Large intestine (tissue), 3 donors: ENCODE measurements at regions not wholly inside any gene's neighbourhood (a gene's known extent, or its start where the extent isn't known, plus 50 kb on each side); places are given as distances from the start of the nearest gene placed in this dataset.

Source experiments
- DNase-seq, 2 donors: peaks; one replicate each; pipeline versions ENCODE4 v3.0.0 to v3.0.0-alpha.2; 2013
- H3K27ac ChIP-seq: one replicate; pipeline ENCODE4 v1.5.1; 2013; ENCODE audit warnings: low read length
- H3K27me3 ChIP-seq: 2 replicates; pipeline ENCODE4 v1.6.1; 2013; ENCODE audit warnings: low read length; ENCODE audit not compliant: control insufficient read depth, insufficient read depth
- H3K36me3 ChIP-seq: 2 replicates; pipeline ENCODE4 v1.6.1; 2013; ENCODE audit warnings: low read length; ENCODE audit not compliant: control insufficient read depth, insufficient read depth
- H3K4me1 ChIP-seq: one replicate; pipeline ENCODE4 v1.6.1; 2013; ENCODE audit warnings: low read length; ENCODE audit not compliant: control insufficient read depth, insufficient read depth
- H3K4me3 ChIP-seq: one replicate; pipeline ENCODE4 v1.5.1; 2013; ENCODE audit warnings: low read length
- H3K9me3 ChIP-seq: one replicate; pipeline ENCODE4 v1.6.1; 2013; ENCODE audit warnings: mild to moderate bottlenecking, low read depth, low read length, moderate library complexity; ENCODE audit not compliant: control insufficient read depth
- WGBS: methylation state at CpG from one replicate; pipeline ENCODE4 v1.1.5; 2013; ENCODE audit warnings: low lambda C conversion rate; ENCODE audit not compliant: insufficient coverage; 5-methylcytosine and 5-hydroxymethylcytosine counted together

- no peak overlapping the region for H3K4me3 ChIP-seq
- peaks cover 2% of the 10 kb centered on the region for H3K27me3 ChIP-seq
- DNase-seq, result no peak
- no peak overlapping the region for H3K27ac ChIP-seq
- H3K4me1 ChIP-seq, result no peaks in the 10 kb centered on the region
- WGBS, result no CpG with 5 or more reads among the region's 6 CpGs
- no peaks in the 10 kb centered on the region for H3K36me3 ChIP-seq
- H3K9me3 ChIP-seq, result no peaks in the 10 kb centered on the region
Measured at GRCh38 chr14:48925184-48925583, 661.0 kb downstream of the RPS29 start.

- Histone ChIP-seq H3K27ac (no peak overlapping the region), H3K4me1 (no peaks in the 10 kb centered on the region), H3K27me3 (peaks cover 9% of the 10 kb centered on the region), H3K36me3 (no peaks in the 10 kb centered on the region), H3K4me3 (no peak overlapping the region), H3K9me3 (peaks cover 2% of the 10 kb centered on the region)
- no peak for DNase-seq
- no CpG with 5 or more reads among the region's 4 CpGs for WGBS
Measured at GRCh38 chr14:48914921-48915320, 671.3 kb downstream of the RPS29 start.

DNA sequence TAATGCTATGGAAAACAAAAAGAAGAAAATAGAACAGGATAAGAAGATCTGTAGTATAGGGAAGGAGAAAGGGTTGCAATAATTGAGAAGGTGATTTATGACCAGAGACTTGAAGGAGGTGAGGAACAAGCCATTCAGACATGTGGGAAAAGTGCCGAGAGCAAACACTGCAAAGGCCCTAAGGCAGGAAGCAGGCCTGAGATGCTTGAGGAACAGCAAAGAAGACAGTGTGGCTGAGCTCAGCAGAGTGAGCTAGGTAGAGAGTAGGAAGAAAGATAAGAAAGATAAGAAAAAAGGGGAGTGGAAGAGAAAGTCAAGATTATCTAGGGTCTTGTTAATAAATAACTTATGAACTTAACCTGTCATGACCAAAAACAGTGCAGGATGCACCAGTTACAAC, 671.8 kb downstream of the RPS29 start:
- Histone ChIP-seq H3K36me3 (no peaks in the 10 kb centered on the region), H3K4me3 (no peak overlapping the region), H3K9me3 (peaks cover 2% of the 10 kb centered on the region), H3K4me1 (no peaks in the 10 kb centered on the region), H3K27ac (no peak overlapping the region), H3K27me3 (peaks cover 9% of the 10 kb centered on the region)
- peak in 1 of 2 donors; percentile 7 for DNase-seq
- 11% methylated on average over 1 of the region's 1 CpG for WGBS

GRCh38 chr14:48900565-48900964, 685.6 kb downstream of the RPS29 start:
- Histone ChIP-seq H3K27ac (no peak overlapping the region), H3K4me1 (no peaks in the 10 kb centered on the region), H3K36me3 (no peaks in the 10 kb centered on the region), H3K27me3 (peaks cover 4% of the 10 kb centered on the region), H3K9me3 (no peaks in the 10 kb centered on the region), H3K4me3 (no peak overlapping the region)
- DNase-seq, result no peak
- 85% methylated on average over 2 of the region's 3 CpGs for WGBS

GRCh38 chr14:48890333-48890732, 695.8 kb downstream of the RPS29 start:
- DNase-seq, result no peak
- Histone ChIP-seq H3K4me1 (no peaks in the 10 kb centered on the region), H3K9me3 (no peaks in the 10 kb centered on the region), H3K4me3 (no peak overlapping the region), H3K27me3 (no peaks in the 10 kb centered on the region), H3K27ac (no peak overlapping the region), H3K36me3 (no peaks in the 10 kb centered on the region)
- no CpG with 5 or more reads among the region's 1 CpG for WGBS

DNA sequence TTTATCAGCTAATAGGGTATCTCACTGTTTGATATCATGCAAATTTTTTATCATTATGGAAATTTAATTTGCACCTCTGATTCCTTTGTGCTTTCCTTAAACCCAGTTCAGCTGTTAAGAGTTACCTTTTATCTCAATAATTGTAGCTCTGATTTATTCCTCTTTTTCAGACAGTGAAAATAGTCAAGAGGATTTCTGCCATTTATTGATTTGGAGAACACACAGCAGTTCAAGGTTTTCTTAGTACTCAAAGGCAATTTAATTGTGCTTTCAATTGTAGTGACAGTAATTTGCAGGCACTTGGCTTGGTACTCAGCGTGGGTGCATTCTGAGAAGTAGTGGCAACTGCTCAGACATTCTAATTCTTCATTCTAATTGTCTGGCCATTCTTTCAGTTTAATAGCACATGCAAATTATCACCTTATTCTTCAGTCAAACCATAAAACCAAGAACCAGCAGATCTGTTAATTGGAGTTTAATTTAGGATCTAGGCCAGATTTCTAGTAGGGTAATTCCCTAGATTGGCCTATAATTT, 709.3 kb downstream of the RPS29 start:
- no peak for DNase-seq
- Histone ChIP-seq H3K9me3 (no peaks in the 10 kb centered on the region), H3K4me3 (no peak overlapping the region), H3K27ac (no peak overlapping the region), H3K27me3 (no peaks in the 10 kb centered on the region), H3K36me3 (no peaks in the 10 kb centered on the region), H3K4me1 (no peaks in the 10 kb centered on the region)
- no CpG with 5 or more reads among the region's 1 CpG for WGBS

DNA sequence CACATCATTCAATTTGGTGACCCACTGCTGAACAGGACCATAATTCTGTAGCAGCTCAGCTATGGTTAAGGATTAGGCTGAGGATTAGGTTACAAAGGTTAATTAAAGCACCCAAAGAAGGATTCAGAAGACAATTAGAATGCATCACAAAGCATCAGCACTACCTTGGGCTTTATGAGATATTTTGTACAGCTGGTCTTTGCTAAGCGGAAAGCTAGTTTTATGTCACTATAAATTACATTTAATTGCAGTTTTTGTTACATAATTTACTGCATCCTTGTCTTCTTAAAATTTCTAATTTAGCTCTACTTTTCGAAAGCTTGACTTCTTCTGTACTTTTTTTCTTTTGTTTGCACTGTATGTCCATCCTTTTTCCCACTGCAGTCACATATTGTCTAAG, 711.5 kb downstream of the RPS29 start:
- Histone ChIP-seq H3K36me3 (no peaks in the 10 kb centered on the region), H3K27ac (no peak overlapping the region), H3K27me3 (no peaks in the 10 kb centered on the region), H3K9me3 (no peaks in the 10 kb centered on the region), H3K4me3 (no peak overlapping the region), H3K4me1 (no peaks in the 10 kb centered on the region)
- WGBS, result 96% methylated on average over 2 of the region's 2 CpGs
- no peak for DNase-seq

GRCh38 chr14:48857366-48857765, 728.8 kb downstream of the RPS29 start:
- DNase-seq, result no peak
- Histone ChIP-seq H3K27ac (no peak overlapping the region), H3K36me3 (no peaks in the 10 kb centered on the region), H3K9me3 (no peaks in the 10 kb centered on the region), H3K27me3 (no peaks in the 10 kb centered on the region), H3K4me3 (no peak overlapping the region), H3K4me1 (no peaks in the 10 kb centered on the region)
- no CpG with 5 or more reads among the region's 2 CpGs for WGBS

DNA sequence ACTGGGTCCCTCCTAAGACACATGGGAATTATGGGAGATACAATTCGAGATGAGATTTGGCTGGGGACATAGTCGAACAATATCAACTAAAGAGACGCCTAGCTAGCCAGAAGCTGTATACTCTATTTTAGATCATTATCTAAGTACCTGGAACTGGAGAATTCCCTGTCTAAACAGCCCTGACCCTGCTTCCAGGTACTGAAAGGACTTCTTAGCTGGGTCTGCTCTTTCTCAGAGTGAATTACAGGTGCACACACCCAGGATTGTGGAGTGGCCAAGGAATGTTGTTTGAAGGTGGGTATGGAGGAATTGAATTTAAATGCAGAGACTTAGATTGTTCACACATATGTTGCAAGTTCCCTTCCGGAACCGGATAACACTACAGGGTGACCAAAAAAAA, 733.0 kb downstream of the RPS29 start:
- 94% methylated on average over 2 of the region's 5 CpGs for WGBS
- Histone ChIP-seq H3K9me3 (no peaks in the 10 kb centered on the region), H3K36me3 (no peaks in the 10 kb centered on the region), H3K4me3 (no peak overlapping the region), H3K4me1 (no peaks in the 10 kb centered on the region), H3K27ac (no peak overlapping the region), H3K27me3 (no peaks in the 10 kb centered on the region)
- DNase-seq, result no peak

GRCh38 chr14:48849741-48850322, 736.3 kb downstream of the RPS29 start:
- H3K4me1 ChIP-seq, result no peaks in the 10 kb centered on the region
- H3K27ac ChIP-seq, result no peak overlapping the region
- no peaks in the 10 kb centered on the region for H3K36me3 ChIP-seq
- no CpG with 5 or more reads among the region's 2 CpGs for WGBS
- H3K27me3 ChIP-seq, result no peaks in the 10 kb centered on the region
- H3K9me3 ChIP-seq, result no peaks in the 10 kb centered on the region
- H3K4me3 ChIP-seq, result no peak overlapping the region
- DNase-seq, result no peak

DNA sequence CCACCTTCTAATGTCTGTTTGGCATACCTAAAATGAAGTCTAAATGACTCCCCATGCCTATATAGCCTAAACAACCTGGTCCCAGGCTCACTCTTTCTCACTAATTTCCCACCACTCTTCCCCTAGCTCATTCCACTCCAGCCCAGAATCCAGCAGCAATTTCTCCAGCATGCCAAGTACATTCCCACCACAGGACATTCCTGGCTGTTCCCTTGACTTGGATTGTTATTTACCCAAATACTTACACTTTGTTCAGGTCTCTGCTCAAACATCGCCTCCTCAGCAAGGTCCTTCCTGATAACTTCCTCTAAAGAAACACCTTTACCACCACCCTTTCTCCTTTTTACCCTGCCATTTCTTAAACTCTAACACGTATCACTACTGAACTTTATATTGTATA, 743.4 kb downstream of the RPS29 start:
- no peaks in the 10 kb centered on the region for H3K4me1 ChIP-seq
- H3K9me3 ChIP-seq, result no peaks in the 10 kb centered on the region
- no peak for DNase-seq
- WGBS, result 79% methylated on average over 2 of the region's 2 CpGs
- H3K36me3 ChIP-seq, result no peaks in the 10 kb centered on the region
- H3K27me3 ChIP-seq, result no peaks in the 10 kb centered on the region
- H3K27ac ChIP-seq, result no peak overlapping the region
- no peak overlapping the region for H3K4me3 ChIP-seq
